SKM-1 treated with dmso at 0.1 percent for 144 hours (cell line): ENCODE measurements at regions not wholly inside any gene's neighbourhood (a gene's known extent, or its start where the extent isn't known, plus 50 kb on each side); places are given as distances from the start of the nearest gene placed in this dataset.

ENCODE experiments used
- DNase-seq: peaks from one replicate; lab custom pipeline; 2025; ENCODE audit not compliant: unreplicated experiment; lab: John Stamatoyannopoulos, UW

GRCh38 chr15:37682304-37682703 lies 252.1 kb upstream of the TMCO5A start:
- no peak for DNase-seq

- DNase-seq: no peak
Observed at GRCh38 chr15:37691911-37692310, 242.5 kb upstream of the TMCO5A start.

GRCh38 chr15:37693926-37694325 lies 240.5 kb upstream of the TMCO5A start:
- no peak for DNase-seq

GRCh38 chr15:37695719-37696118 lies 238.7 kb upstream of the TMCO5A start:
- DNase-seq: no peak

GRCh38 chr15:37698679-37699078 lies 235.8 kb upstream of the TMCO5A start:
- DNase-seq: no peak

- DNase-seq: no peak
Observed at GRCh38 chr15:37701230-37701629, 233.2 kb upstream of the TMCO5A start.

GRCh38 chr15:37709669-37710068 lies 224.8 kb upstream of the TMCO5A start:
- no peak for DNase-seq

GRCh38 chr15:37715101-37715500 lies 219.3 kb upstream of the TMCO5A start:
- no peak for DNase-seq

- DNase-seq: no peak
Observed at GRCh38 chr15:37720267-37720666, 214.2 kb upstream of the TMCO5A start.

GRCh38 chr15:37731146-37731746 lies 203.2 kb upstream of the TMCO5A start:
- DNase-seq: no peak

GRCh38 chr15:37733628-37734027 lies 200.8 kb upstream of the TMCO5A start:
- DNase-seq: no peak

- no peak for DNase-seq
Observed at GRCh38 chr15:37740623-37741141, 193.8 kb upstream of the TMCO5A start.

GRCh38 chr15:37743826-37744225 lies 190.6 kb upstream of the TMCO5A start:
- DNase-seq: no peak

GRCh38 chr15:37744521-37744920 lies 189.9 kb upstream of the TMCO5A start:
- no peak for DNase-seq

GRCh38 chr15:37751401-37751800 lies 183.0 kb upstream of the TMCO5A start:
- no peak for DNase-seq

GRCh38 chr15:37756407-37756806 lies 178.0 kb upstream of the TMCO5A start:
- no peak for DNase-seq

- no peak for DNase-seq
Observed at GRCh38 chr15:37758412-37758811, 176.0 kb upstream of the TMCO5A start.

- peak; percentile 17 for DNase-seq
Observed at GRCh38 chr15:37764733-37765191, 169.7 kb upstream of the TMCO5A start.

GRCh38 chr15:37765786-37766185 lies 168.7 kb upstream of the TMCO5A start:
- DNase-seq: peak; percentile 18

GRCh38 chr15:37767841-37768455 lies 166.5 kb upstream of the TMCO5A start:
- DNase-seq: no peak

- peak; percentile 30 for DNase-seq
Observed at GRCh38 chr15:37771465-37771864, 163.0 kb upstream of the TMCO5A start.

GRCh38 chr15:37773111-37773860 lies 161.2 kb upstream of the TMCO5A start:
- DNase-seq: no peak
